ENCODE measurements at regions not wholly inside any gene's neighbourhood (a gene's known extent, or its start where the extent isn't known, plus 50 kb on each side); places are given as distances from the start of the nearest gene placed in this dataset.
"Not testable (repeated sequence)": the region's sequence is repeated elsewhere in the genome, so short reads cannot be mapped to it uniquely, and the experiment has no call there.

GRCh38 chr7:6882321-6882721 is 56.2 kb upstream of the CCZ1B start:
- not testable (repeated sequence) for DNase-seq (ENCODE audit: low spot score)

- not testable (repeated sequence) for DNase-seq (ENCODE audit: low spot score)
Measured at GRCh38 chr7:6883756-6884155, 57.7 kb upstream of the CCZ1B start.

GRCh38 chr7:6886198-6886597 is 60.1 kb upstream of the CCZ1B start:
- DNase-seq (ENCODE audit: low spot score), result no peak

- DNase-seq (ENCODE audit: low spot score), result not testable (repeated sequence)
Measured at GRCh38 chr7:6888267-6889045, 62.4 kb upstream of the CCZ1B start.

GRCh38 chr7:6889252-6889812 is 63.3 kb upstream of the CCZ1B start:
- no peak for DNase-seq (ENCODE audit: low spot score)

GRCh38 chr7:6902097-6902518 is 76.0 kb upstream of the CCZ1B start:
- not testable (repeated sequence) for DNase-seq (ENCODE audit: low spot score)

- not testable (repeated sequence) for DNase-seq (ENCODE audit: low spot score)
Measured at GRCh38 chr7:6903289-6903688, 77.2 kb upstream of the CCZ1B start.

DNA sequence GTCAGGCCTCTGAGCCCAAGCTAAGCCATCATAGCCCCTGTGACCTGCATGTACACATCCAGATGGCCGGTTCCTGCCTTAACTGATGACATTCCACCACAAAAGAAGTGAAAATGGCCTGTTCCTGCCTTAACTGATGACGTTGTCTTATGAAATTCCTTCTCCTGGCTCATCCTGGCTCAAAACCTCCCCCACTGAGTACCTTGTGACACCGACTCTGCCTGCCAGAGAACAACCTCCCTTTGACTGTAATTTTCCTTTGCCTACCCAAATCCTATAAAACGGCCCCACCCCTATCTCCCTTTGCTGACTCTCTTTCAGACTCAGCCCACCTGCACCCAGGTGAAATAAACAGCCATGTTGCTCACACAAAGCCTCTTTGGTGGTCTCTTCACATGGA is 77.7 kb upstream of the CCZ1B start:
- not testable (repeated sequence) for DNase-seq (ENCODE audit: low spot score)

DNA sequence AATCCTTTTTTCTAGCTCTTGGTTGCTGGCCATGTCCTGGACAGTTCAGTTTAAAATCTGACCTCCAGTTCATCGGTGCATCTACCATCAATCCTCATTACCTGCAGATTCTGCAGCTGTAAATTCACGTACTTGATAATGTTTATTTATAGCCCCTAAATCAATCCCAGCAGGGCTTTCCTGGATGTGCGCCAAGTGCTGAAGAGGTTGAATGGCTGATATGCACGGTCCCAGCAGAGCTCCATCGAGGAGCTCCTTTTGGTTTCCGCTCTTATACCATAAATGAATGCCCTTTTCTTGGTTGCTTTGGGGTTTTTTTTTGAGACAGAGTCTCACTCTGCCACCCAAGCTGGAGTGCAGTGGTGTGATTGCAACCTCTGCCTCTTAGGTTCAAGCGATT is 91.2 kb upstream of the CCZ1B start:
- DNase-seq (ENCODE audit: low spot score), result no peak

DNA sequence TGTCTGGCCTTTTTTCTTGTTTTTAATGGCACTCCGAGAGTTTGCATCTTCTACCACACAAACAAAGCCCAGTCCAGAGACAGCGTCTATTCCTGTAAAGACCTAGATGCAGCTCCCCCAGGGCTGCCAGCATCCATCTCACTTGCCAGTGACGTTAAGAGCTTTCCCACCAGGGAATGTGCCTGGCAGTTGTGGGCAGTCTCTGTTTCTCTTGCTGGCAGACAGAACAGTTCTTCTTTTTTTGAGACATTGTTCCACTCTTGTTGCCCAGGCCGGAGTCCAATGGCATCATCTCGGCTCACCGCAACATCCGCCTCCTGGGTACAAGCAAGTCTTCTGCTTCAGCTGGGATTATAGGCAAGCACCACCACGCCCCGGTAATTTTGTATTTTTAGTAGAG is 93.1 kb upstream of the CCZ1B start:
- not testable (repeated sequence) for DNase-seq (ENCODE audit: low spot score)

DNA sequence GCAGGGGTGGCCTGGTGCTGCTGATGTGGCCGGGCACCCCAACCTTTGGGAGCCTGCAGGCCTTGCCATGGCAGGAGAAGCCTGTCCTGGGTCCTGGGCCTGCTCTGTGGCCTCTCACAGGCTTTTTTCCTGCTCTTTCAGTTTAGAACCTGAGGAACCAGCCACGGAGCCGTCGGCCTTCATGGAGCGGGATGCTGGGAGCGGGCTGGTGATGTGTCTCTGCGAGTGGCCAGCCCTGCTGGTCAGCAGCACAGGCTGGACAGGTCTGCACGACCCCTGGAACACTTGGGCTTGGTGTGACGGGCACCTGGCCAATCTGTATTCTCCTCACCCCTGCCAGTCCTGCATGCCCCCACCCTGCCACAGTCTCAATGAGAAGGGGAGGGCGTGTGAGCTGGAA is 98.4 kb upstream of the CCZ1B start:
- not testable (repeated sequence) for DNase-seq (ENCODE audit: low spot score)

GRCh38 chr7:6926193-6927174 is 100.4 kb upstream of the CCZ1B start:
- DNase-seq (ENCODE audit: low spot score), result not testable (repeated sequence)

DNA sequence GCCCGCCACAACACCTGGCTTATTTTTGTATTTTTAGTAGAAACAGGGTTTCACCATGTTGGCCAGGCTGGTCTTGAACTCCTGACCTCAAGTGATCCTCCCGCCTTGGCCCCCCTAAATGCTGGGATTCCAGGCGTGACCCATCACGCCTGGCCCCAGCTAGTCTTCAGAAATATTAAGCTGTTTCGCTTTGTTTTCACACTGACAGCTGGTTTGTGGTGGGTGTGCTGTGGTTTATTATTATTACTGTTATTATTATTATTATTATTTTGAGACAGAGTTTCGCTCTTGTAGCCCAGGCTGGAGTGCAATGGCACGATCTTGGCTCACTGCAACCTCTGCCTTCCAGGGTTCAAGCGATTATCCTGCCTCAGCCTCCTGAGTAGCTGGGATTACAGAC is 101.6 kb upstream of the CCZ1B start:
- not testable (repeated sequence) for DNase-seq (ENCODE audit: low spot score)

DNA sequence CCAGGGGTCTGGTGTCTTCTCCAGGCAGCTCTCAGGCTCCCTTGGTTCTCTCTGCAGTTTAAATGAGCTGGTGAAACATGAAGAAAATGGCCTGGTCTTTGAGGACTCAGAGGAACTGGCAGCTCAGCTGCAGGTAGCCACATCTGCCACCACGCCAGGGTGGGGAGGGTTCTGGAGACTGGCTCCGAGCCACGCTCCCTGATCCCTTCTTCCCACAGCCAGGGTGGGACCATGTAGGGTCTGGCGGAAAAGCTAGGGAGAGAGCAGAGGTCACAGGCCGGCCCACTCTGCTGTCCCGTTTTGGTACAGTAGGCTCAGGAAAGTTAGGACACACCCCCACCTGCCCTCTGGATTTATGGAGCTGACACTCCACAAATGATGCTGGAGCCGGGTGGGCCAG is 103.5 kb upstream of the CCZ1B start:
- not testable (repeated sequence) for DNase-seq (ENCODE audit: low spot score)

GRCh38 chr7:6930081-6930635 is 104.1 kb upstream of the CCZ1B start:
- not testable (repeated sequence) for DNase-seq (ENCODE audit: low spot score)

DNA sequence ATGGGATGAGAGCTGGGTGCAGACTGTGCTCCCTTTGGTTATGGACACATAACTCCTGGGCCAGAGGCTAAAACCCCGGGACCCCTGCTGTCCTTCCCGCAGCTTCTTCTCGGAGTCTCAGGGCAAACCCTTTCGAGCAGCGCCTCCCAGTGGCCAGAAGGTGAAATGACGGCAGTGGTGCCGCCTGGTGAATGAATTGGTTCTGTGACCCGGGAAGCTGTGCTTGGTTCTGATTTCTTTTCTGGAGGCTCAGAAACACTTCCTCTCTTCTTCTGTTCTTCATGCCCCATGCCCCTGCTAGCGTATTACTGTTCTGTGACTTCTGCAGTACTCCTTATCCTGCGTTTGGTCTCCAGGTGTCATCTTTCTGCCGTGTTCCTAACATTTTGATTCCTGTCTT is 104.7 kb upstream of the CCZ1B start:
- not testable (repeated sequence) for DNase-seq (ENCODE audit: low spot score)

DNA sequence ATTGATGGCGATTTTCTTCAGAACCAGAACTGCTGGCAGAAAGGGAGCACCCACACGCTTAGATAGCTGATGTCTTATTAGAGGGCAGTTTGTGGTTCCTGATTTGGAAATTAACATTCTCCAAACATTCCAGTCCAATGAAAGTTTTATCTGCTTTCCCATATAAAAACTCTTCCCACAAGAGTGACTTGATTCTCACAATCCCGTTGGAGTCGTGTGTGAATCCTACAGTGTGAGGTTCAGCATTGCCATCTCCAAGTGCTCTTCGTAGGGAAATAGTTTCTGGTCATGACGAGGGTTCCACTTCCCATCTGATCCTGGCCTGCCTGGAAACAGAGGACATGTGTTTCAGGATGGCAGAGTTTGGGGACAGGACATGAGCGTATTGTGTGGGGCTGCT is 105.4 kb upstream of the CCZ1B start:
- not testable (repeated sequence) for DNase-seq (ENCODE audit: low spot score)

GRCh38 chr7:6933954-6934632 is 108.0 kb upstream of the CCZ1B start:
- DNase-seq (ENCODE audit: low spot score), result not testable (repeated sequence)

- no peak for DNase-seq (ENCODE audit: low spot score)
Measured at GRCh38 chr7:6934981-6935380, 108.9 kb upstream of the CCZ1B start.

GRCh38 chr7:6936626-6937025 is 110.6 kb upstream of the CCZ1B start:
- not testable (repeated sequence) for DNase-seq (ENCODE audit: low spot score)

- DNase-seq (ENCODE audit: low spot score), result not testable (repeated sequence)
Measured at GRCh38 chr7:6937746-6938145, 111.7 kb upstream of the CCZ1B start.

Data from cerebellar cortex (tissue), 1 donor.